ENCODE measurements at regions not wholly inside any gene's neighbourhood (a gene's known extent, or its start where the extent isn't known, plus 50 kb on each side); places are given as distances from the start of the nearest gene placed in this dataset.

- Histone ChIP-seq H2AFZ (ENCODE audit: low read depth, low read length) (no peak overlapping the region), H3K4me1 (ENCODE audit: low read length) (no peaks in the 10 kb centered on the region), H3K36me3 (replicated peaks; ENCODE audit: low read depth, low read length) (no peaks in the 10 kb centered on the region), H4K20me1 (ENCODE audit: insufficient read depth, low read length) (no peaks in the 10 kb centered on the region), H3K9me3 (ENCODE audit: insufficient read depth, low read length) (no peaks in the 10 kb centered on the region), H3K79me2 (ENCODE audit: low read length) (no peaks in the 10 kb centered on the region), H3K9ac (ENCODE audit: low read length) (no peak overlapping the region), H3K27me3 (ENCODE audit: low read depth, low read length) (no peaks in the 10 kb centered on the region), H3K4me3 (ENCODE audit: low read length) (no peak overlapping the region), H3K4me2 (ENCODE audit: low read length) (no peak overlapping the region), H3K27ac (ENCODE audit: low read length) (no peak overlapping the region)
- TF ChIP-seq CTCF (IDR thresholded peaks at IDR 0.05; ENCODE audit: low read depth, low read length) = no peak
- TF ChIP-seq EZH2phosphoT487 (IDR thresholded peaks at IDR 0.05; ENCODE audit: low read depth) = no peak
Measured at GRCh38 chr4:126701756-126702155, 931.0 kb upstream of the INTU start.

GRCh38 chr4:126702747-126703146, 930.0 kb upstream of the INTU start:
- TF ChIP-seq EZH2phosphoT487 (IDR thresholded peaks at IDR 0.05; ENCODE audit: low read depth) (no peak), CTCF (IDR thresholded peaks at IDR 0.05; ENCODE audit: low read depth, low read length) (no peak)
- no peaks in the 10 kb centered on the region for H3K27me3 ChIP-seq (ENCODE audit: low read depth, low read length)
- H2AFZ ChIP-seq (ENCODE audit: low read depth, low read length) = no peak overlapping the region
- H3K4me1 ChIP-seq (ENCODE audit: low read length) = no peaks in the 10 kb centered on the region
- H3K27ac ChIP-seq (ENCODE audit: low read length) = no peak overlapping the region
- H4K20me1 ChIP-seq (ENCODE audit: insufficient read depth, low read length) = no peaks in the 10 kb centered on the region
- no peaks in the 10 kb centered on the region for H3K9me3 ChIP-seq (ENCODE audit: insufficient read depth, low read length)
- no peak overlapping the region for H3K4me2 ChIP-seq (ENCODE audit: low read length)
- H3K79me2 ChIP-seq (ENCODE audit: low read length) = no peaks in the 10 kb centered on the region
- H3K9ac ChIP-seq (ENCODE audit: low read length) = no peak overlapping the region
- H3K4me3 ChIP-seq (ENCODE audit: low read length) = no peak overlapping the region
- no peaks in the 10 kb centered on the region for H3K36me3 ChIP-seq (replicated peaks; ENCODE audit: low read depth, low read length)

- no peak overlapping the region for H2AFZ ChIP-seq (ENCODE audit: low read depth, low read length)
- no peaks in the 10 kb centered on the region for H3K4me1 ChIP-seq (ENCODE audit: low read length)
- H4K20me1 ChIP-seq (ENCODE audit: insufficient read depth, low read length) = no peaks in the 10 kb centered on the region
- no peak overlapping the region for H3K4me3 ChIP-seq (ENCODE audit: low read length)
- H3K4me2 ChIP-seq (ENCODE audit: low read length) = no peak overlapping the region
- no peak overlapping the region for H3K27ac ChIP-seq (ENCODE audit: low read length)
- no peaks in the 10 kb centered on the region for H3K27me3 ChIP-seq (ENCODE audit: low read depth, low read length)
- TF ChIP-seq EZH2phosphoT487 (IDR thresholded peaks at IDR 0.05; ENCODE audit: low read depth) = no peak
- TF ChIP-seq CTCF (IDR thresholded peaks at IDR 0.05; ENCODE audit: low read depth, low read length) = no peak
- H3K79me2 ChIP-seq (ENCODE audit: low read length) = no peaks in the 10 kb centered on the region
- H3K9me3 ChIP-seq (ENCODE audit: insufficient read depth, low read length) = no peaks in the 10 kb centered on the region
- no peak overlapping the region for H3K9ac ChIP-seq (ENCODE audit: low read length)
- H3K36me3 ChIP-seq (replicated peaks; ENCODE audit: low read depth, low read length) = no peaks in the 10 kb centered on the region
Measured at GRCh38 chr4:126705266-126705665, 927.5 kb upstream of the INTU start.

GRCh38 chr4:126708716-126709115, 924.0 kb upstream of the INTU start:
- TF ChIP-seq CTCF (IDR thresholded peaks at IDR 0.05; ENCODE audit: low read depth, low read length) = no peak
- no peaks in the 10 kb centered on the region for H3K79me2 ChIP-seq (ENCODE audit: low read length)
- H4K20me1 ChIP-seq (ENCODE audit: insufficient read depth, low read length) = no peaks in the 10 kb centered on the region

More at GRCh38 chr4:126708716-126709115, 924.0 kb upstream of the INTU start:
- Histone ChIP-seq H3K4me2 (ENCODE audit: low read length) (no peak overlapping the region), H3K27ac (ENCODE audit: low read length) (no peak overlapping the region), H3K9ac (ENCODE audit: low read length) (no peak overlapping the region), H3K9me3 (ENCODE audit: insufficient read depth, low read length) (no peaks in the 10 kb centered on the region), H2AFZ (ENCODE audit: low read depth, low read length) (no peak overlapping the region), H3K36me3 (replicated peaks; ENCODE audit: low read depth, low read length) (no peaks in the 10 kb centered on the region), H3K4me1 (ENCODE audit: low read length) (no peaks in the 10 kb centered on the region), H3K4me3 (ENCODE audit: low read length) (no peak overlapping the region), H3K27me3 (ENCODE audit: low read depth, low read length) (no peaks in the 10 kb centered on the region)
